ENCODE measurements at regions not wholly inside any gene's neighbourhood (a gene's known extent, or its start where the extent isn't known, plus 50 kb on each side); places are given as distances from the start of the nearest gene placed in this dataset.

- DNase-seq = no peak
Observed at GRCh38 chr2:237150186-237150585, 64.5 kb downstream of the COPS8 start.

GRCh38 chr2:237150831-237151375, 65.2 kb downstream of the COPS8 start:
- no peak for DNase-seq

DNA sequence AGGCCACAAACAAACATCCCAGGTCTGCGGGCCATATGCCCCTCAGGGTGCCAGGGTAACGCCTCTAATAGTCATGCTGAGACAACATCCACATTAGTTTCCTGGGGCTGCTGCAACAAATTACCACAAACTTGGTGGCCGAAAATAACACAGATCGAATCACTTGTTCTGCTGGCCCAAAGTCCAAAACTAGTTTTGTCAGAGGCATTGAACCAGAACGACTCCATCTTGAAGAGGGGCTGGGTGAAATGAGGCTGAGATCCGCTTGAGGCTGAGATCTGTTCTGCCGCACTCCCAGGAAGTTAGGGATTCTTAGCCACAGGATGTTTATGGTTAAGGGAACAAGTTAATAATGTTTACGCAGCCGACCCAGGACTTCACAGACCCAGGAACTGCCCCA, 66.7 kb downstream of the COPS8 start:
- no peak for DNase-seq

DNA sequence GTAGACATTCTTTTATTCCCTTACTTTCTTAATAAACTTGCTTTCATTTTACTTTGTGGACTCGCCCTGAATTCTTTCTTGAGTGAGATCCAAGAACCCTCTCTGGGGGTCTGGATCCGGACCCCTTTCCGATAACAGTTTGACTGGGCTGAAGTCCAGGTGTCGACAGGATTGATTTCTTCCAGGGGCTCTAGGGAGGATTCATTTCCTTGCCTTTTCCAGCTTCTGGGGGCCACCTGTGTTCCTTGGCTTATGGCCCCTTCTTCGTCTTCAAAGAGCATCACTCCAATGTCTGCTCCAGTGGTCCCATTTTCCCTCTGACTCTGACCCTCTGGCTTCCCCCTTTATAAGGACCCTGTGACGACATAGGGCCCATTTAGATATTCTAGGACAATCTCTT, 67.5 kb downstream of the COPS8 start:
- no peak for DNase-seq

DNA sequence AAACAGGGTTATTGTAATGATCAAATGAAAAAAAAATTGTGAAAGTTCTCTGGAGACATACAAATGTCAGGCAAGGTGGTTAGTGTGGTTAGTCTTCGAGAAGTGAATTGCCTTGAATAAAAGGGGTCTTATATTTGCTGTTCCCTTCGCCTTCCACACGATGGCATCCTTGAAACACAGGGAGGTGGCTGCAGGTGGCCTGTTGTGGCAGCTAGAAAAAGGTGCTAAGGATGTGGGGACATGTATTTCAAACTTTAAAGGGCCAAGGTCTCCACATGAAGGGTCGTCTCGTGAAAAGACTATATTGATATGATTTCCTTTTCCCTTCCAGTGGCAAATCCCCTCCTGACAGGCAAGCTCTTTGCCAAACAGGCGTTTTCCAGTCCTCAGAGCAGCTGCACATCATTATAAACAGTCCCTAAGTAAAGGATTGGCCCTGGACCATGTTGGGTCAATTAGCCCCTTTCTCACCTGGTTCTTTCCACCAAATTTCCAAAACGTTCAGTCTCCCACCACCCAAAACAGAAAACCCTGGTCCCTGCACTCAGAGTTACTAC, 68.5 kb downstream of the COPS8 start:
- no peak for DNase-seq

GRCh38 chr2:237154884-237155851, 69.5 kb downstream of the COPS8 start:
- DNase-seq = no peak

DNA sequence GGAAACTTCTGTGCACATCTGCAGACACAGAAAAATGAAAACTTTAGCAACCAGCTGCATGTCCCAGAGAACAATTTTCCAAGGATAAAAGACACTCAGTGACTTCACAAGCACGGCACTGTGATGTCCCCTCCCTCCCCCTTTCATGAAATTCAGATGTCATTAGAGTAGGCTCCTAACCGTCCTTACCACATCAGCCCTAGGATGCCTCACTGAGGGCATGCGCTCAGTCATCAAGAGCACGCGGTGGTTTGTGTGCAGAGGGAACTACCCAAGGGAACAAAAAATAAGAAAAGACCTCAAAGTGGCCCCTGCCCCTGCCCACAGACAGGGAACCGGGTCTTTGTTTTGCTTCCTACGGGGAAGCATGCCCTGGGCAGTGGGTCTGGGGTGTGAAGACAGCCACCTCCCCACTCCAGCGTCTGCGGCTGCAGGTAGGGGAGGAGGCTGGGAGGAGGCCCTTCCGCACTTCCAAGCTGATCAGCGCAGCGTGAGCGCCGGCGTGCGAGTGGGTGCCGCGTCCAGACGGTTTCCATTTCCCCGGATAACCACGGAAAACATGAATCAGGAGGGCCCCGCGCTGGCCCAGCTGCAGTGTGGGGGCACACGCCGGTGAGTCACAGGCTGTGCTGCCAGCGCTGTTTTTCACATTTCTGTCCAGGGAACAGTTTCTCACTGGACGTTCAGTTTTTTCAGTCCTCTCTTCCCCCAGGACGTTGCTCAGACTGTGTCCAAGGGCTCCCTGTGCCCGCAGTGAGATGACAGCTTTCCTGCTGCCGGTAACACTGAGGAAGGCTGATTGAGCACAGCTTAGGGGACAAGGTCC, 70.6 kb downstream of the COPS8 start:
- DNase-seq = no peak

- no peak for DNase-seq
Observed at GRCh38 chr2:237156857-237157779, 71.4 kb downstream of the COPS8 start.

- DNase-seq = no peak
Observed at GRCh38 chr2:237157780-237158102, 72.1 kb downstream of the COPS8 start.

DNA sequence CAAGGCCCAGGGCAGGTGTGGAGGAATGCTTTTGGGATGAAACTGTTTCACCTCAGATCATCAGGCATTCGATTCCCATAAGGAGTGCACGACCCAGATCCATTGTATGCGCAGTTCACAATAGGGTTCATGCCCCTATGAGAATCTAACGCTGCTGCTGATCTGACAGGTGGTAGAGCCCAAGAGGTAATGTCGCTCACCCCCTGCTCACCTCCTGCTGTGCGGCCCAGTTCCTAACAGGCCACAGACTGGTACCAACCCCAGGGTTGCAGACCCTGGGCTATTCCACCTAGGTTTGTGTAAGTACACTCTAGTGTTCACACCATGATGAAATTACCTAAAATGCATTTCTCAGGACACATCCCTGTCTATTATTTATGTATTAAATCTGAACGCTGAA, 72.5 kb downstream of the COPS8 start:
- no peak for DNase-seq

GRCh38 chr2:237159006-237159911, 73.6 kb downstream of the COPS8 start:
- DNase-seq = no peak

DNA sequence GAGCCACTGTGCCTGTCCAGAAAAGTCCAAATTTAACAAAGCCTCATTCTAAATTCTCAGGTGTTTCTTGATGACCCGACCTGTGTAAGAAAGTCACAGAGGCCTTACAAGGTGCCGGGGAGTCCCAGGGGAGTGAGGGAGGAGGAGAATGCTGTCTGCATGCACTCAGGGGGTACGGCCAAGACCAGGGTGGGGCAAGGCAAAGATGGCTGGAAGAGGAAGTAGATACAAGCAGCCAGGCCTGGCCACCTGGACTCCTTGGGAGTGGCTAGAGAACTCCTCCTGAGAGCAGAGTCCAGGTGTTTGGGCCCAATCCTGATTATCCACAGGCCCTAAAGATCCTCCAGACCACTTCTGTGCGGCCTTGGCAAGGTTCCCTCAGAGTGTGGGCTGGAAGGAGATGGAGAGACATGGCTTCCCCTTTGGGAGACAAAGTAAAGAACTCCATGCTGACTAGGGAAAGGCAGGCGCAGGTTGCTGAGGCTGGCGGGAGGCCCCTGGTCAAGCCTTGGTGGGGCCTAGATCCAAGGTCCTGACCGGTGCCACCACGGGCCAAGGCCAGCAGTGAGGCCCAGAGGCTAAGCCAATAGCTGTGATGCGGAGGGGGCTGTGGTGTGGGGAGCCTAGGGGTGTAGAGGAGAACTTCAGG, 74.7 kb downstream of the COPS8 start:
- no peak for DNase-seq

DNA sequence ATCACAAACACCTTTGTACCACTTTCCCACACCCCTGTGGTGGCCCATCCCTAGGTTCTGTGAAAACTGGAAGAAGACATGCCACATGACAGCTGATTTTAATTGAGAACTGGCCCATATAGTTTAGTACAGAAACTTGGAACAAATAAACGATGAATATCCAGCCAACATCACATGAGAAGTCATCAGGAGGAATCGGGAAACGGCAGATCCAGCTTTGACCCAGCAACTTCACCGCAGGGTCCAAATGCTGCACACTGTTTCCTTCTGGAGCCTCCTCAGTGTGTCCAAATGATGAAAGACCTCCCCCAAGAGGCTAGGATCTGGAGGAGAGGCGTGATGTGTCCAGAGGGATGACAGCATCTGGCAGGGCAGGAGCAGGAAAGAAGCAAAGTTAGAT, 75.5 kb downstream of the COPS8 start:
- no peak for DNase-seq

DNA sequence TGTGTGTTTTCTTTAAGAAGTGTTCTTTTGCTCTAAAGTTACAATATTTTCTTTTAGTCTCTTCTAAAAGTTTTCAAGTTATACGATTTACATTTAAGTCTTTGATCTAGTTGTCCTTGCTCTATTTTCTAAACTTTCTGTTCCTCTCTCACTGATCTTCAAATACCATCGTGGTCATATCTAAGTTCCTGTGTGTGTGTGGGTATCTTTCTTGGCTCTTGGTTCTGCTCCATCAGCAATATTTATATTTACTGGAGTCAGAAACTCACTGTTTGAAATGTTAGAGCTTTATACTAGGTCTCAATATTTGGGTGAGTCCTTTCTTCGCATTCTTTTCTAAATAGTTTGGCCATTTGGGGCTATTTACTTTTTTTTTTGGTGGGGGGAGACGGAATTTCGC, 77.3 kb downstream of the COPS8 start:
- DNase-seq = no peak

DNA sequence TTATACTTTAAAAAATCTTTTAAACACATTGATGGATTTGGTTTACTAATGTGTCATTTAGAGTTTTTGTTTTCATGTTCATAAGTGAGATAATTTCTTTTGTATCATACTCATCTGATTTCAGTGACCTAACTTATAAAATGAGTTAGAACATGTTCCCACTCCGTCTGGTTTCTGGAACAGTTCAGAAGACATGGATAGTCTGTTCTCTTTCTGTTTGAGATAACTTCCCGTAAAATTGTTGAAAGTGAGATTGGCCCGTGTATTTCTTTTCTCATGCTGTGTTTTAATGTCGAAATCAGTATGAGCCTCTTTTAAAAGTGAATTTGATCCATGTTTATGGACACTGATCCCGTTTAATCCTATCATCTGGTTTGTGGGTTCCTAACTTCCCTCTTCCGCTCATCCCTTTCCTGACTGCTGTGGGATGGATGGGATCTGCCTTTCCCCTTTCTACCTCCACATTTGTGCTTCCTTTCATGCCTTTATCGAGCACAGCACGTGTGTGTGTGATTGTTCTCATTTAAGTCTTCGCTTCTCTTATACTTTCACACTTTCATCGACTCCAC, 78.9 kb downstream of the COPS8 start:
- DNase-seq = no peak

DNA sequence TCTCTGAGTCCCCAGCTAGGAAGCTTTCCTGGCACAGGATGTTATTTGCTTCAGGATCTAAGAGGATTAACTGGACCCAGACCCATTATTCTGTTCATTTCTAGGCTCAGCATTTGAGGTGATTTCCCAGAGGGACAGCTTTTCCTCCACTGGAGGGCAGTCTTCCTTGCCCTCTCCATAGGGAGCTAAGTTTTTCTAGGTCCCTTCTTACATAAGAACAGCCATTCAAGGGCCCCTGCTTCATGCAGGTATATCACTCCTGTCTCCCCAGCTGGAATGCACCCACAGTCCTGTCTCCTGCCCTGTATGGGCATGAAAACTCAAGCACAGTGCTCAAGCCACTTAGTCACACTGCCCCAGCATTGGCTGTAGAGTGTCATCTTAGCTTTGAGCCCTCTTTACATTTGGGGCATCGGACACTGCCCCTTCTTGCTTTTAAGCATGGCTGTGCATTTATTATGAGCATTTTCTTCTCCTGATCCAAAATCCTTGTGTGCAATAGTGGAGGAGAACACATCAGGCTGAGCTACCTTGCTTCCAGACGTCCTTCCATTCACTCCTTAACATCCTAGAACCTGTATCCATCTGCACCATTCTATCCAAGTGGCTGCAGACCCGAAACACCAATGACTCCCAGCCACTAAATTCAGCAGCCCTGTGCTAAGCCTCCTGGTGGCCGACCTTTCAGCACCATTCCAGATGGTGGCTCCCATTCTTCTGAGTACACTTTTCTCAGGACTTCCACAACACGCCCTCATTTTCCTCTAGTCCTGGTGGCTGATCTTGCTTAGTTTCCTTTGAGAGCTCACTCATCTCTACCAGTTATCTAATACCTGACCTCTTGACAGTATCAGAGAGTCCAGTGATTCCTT, 80.0 kb downstream of the COPS8 start:
- no peak for DNase-seq

- no peak for DNase-seq
Observed at GRCh38 chr2:237167038-237167437, 81.3 kb downstream of the COPS8 start.

- no peak for DNase-seq
Observed at GRCh38 chr2:237167934-237168333, 82.2 kb downstream of the COPS8 start.

- DNase-seq = no peak
Observed at GRCh38 chr2:237170020-237170419, 84.3 kb downstream of the COPS8 start.
